Activated CD8-positive, alpha-beta memory T cell treated with anti-CD3 and anti-CD28 coated beads, Interleukin-2, amount 50 U/mL, for 48 hours (primary cell): ENCODE measurements at regions not wholly inside any gene's neighbourhood (a gene's known extent, or its start where the extent isn't known, plus 50 kb on each side); places are given as distances from the start of the nearest gene placed in this dataset.

Experiments used
- DNase-seq: peaks from one replicate; pipeline ENCODE4 v3.0.0-alpha.2; 2020

GRCh38 chr20:11553603-11554002 lies 364.1 kb upstream of the BTBD3 start:
- DNase-seq, result no peak

DNA sequence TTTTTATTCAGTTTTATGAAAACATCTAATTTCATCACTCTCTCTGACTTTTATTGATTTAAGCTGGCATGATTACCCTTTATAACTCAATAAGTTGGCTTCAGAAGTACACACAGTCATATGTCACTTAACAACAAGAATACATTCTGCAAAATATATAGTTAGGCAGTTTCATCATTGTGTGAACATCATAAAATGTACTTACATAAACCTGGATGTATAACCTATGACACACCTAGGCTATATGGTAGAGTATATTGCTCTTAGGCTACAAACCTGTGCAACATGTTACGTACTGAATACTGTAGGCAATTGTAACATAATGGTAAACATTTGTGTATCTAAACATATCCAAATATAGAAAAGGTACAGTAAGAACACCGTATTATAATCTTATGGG lies 362.2 kb upstream of the BTBD3 start:
- no peak for DNase-seq

DNA sequence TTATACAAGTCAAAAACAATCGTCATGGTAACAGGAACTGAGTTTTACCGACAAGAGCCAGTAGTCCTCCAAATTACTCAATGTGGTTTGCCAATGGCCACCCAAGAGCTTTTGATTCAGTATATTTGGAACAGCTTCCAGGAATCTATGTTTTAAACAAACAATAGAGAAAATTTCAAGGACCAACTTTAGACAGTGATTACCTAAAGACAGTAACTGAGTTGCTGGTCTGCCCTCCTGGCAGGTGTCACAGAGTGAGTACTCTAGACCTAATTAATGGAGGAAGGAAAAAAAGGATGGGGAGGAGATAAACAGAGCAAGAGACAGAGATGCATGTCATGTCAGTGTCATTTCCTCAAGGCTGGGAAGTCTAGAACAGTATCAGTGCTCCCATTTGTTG lies 361.3 kb upstream of the BTBD3 start:
- no peak for DNase-seq

- DNase-seq, result no peak
Observed at GRCh38 chr20:11564491-11564890, 353.2 kb upstream of the BTBD3 start.

- no peak for DNase-seq
Observed at GRCh38 chr20:11569163-11569562, 348.5 kb upstream of the BTBD3 start.

DNA sequence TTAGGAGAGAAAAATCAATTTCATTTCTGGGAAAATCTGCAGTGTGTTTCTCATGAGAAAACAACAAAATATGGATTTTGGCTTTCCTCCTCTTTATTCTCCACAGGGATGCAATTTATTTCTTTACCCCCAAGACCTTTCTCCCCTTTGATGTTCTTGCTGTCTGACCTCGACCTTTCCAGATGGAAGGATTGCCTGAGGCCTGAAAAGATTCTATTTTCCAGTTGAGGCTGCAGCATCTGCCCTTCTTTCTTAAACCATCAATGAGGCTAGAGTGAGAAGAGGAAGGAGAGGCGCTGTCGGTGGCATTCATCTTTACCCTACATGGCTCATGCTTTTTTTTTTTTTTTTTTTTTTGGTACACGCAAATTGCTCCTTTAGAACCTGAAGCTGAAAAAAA lies 344.2 kb upstream of the BTBD3 start:
- no peak for DNase-seq

DNA sequence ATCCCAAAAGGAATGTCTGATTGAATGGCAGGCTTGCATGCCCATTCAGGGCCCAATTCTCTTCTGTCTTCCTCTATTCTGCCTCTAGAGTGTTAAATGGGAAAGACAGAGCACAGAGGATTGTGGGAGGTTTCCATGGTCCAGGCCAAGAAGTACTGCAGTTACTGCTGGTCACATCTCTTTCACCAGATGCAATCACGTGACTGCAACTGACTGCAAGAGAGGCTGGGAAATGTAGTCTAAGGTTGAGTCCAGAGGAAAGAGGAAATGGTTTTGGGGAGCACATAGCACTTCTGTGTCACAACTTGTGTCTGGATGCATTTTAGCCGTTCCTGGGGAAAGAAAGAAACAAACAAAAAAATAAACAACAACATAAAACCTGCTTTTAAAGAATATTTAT lies 336.4 kb upstream of the BTBD3 start:
- no peak for DNase-seq

GRCh38 chr20:11582060-11582459 lies 335.6 kb upstream of the BTBD3 start:
- DNase-seq, result no peak

- no peak for DNase-seq
Observed at GRCh38 chr20:11585752-11586352, 331.8 kb upstream of the BTBD3 start.

GRCh38 chr20:11588875-11589274 lies 328.8 kb upstream of the BTBD3 start:
- no peak for DNase-seq

DNA sequence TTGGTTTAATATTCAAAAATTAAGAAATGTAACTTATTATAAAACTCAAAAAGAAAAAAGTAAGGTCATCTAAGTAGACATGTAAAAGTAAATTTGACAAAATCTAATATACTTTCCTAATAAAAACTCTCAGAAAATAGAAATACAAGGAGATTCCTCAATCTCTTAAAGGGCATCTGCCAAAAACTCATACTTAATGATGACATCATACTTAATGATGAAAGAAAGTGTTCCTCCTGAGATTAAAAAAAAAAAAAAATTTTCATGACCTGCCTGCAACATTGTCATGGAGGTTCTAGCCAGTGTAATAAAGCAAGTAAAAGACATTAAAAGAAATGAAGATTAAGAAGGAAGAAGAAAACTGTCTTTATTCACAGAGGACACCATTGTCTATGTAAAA lies 325.7 kb upstream of the BTBD3 start:
- no peak for DNase-seq

- DNase-seq, result no peak
Observed at GRCh38 chr20:11604339-11604738, 313.4 kb upstream of the BTBD3 start.

GRCh38 chr20:11607047-11607446 lies 310.6 kb upstream of the BTBD3 start:
- DNase-seq, result no peak

DNA sequence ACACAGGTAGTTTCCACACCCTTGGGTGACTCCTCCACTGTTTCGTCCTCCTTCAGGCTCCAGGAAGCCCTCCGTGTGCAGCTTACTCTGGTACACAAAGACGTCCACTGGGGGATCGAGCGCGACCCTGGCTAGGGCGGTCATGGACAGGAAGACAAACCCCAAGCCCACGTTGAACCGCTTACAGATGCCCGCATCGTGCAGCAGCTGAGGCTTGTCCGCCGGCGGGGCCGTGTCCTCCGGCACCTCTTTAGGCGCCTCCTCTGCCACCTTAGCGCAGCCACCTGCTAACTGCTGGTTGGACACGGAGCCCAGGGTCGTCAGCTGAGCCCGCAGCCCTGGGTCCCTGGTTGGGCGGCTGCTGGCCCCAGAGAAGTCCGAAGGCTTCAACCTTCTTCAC lies 309.0 kb upstream of the BTBD3 start:
- DNase-seq, result no peak

DNA sequence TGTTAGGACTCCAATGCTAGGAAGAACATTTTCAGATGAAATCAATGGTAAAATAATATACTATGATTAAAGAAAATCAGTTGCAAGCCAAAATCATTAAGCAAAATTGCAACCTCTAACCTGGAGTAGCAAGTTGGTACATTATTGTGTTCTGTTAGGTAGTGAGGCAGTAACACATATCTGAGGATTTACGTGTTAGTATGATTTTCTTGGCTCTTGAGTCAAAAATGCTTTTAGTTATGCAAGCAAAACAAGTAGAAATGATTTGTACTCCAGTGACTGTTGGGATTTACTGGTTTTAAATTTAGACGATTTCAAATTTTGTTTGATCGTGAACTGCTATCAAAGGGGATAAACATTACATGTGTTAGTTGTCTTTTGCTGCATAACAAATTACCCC lies 293.0 kb upstream of the BTBD3 start:
- no peak for DNase-seq

DNA sequence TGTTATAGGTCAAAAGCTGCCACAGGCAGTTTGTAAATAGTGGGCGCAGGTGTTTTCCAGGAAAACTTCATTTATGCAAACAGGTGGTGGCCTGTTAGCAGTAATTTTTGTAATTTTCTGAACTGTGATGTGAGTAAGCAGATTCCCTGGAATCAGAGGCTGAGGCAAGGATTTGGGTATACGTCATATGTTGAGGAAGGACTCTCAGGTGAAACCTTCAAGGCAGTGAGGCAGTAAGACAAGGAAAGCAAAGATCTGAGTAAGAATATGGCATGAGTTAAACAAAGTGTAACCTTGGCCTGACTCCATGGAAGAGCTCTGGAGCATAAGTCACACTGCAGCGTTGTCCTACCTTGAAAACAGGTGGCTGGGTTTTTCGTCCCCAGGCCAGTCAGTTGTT lies 291.1 kb upstream of the BTBD3 start:
- no peak for DNase-seq

- no peak for DNase-seq
Observed at GRCh38 chr20:11642866-11643265, 274.8 kb upstream of the BTBD3 start.

- DNase-seq, result no peak
Observed at GRCh38 chr20:11646359-11646758, 271.3 kb upstream of the BTBD3 start.

GRCh38 chr20:11650566-11650965 lies 267.1 kb upstream of the BTBD3 start:
- DNase-seq, result no peak

DNA sequence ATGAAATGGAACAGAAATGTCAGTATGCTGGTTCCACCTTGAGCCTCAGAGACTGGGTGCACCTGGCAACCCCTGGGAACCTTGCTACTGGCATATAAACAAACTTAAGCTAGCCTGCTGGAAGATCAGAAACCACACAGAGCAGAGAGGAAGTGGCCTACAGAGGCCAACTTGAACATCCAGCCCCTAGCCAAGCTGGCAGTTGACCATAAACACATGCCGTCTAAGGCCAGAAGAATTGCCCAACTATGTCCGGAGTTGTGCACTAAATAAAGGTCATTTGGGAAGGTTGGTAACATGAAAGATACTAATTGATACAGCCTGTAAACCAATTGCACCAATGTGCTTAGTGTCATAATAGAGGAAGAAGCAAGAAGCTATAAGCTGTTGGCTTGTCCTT lies 266.6 kb upstream of the BTBD3 start:
- no peak for DNase-seq

GRCh38 chr20:11651647-11652046 lies 266.0 kb upstream of the BTBD3 start:
- no peak for DNase-seq

DNA sequence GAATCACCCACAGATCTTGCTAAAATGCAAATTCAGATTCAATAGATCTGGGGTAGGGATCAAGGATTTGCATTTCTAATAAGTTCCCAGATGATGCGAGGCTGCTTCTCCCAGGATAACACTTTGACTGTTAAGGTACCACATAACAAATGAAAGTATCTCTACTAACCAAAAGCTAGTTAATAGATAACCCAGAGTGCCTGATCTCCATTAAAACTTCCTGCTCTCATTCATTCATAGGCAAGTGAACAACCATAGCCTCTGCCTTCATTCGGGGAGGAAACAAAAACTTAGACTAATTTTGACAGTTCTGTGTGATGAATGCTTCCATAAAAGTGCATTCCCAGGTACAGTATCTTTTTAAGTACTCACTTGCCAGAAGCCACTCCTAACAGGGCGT lies 265.6 kb upstream of the BTBD3 start:
- DNase-seq, result no peak

- DNase-seq, result no peak
Observed at GRCh38 chr20:11654766-11655165, 262.9 kb upstream of the BTBD3 start.

DNA sequence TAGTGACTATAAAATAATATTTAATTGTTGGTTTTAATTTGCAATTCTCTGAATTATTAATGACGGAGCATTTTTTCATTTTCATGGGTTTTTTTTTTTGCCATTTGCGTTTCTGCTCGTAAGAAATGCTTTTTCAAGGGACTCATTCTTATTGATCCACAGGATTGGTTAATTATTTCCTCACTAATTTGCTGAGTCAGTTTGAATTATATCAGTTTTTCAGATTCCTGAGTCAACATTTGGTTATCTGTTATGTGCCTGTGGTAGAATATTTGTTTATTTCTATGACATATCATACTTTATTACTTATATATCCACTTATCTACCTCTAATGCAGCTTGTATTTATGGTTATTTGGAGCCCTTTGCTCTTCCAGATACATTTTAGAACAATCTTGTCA lies 257.0 kb upstream of the BTBD3 start:
- DNase-seq, result no peak

DNA sequence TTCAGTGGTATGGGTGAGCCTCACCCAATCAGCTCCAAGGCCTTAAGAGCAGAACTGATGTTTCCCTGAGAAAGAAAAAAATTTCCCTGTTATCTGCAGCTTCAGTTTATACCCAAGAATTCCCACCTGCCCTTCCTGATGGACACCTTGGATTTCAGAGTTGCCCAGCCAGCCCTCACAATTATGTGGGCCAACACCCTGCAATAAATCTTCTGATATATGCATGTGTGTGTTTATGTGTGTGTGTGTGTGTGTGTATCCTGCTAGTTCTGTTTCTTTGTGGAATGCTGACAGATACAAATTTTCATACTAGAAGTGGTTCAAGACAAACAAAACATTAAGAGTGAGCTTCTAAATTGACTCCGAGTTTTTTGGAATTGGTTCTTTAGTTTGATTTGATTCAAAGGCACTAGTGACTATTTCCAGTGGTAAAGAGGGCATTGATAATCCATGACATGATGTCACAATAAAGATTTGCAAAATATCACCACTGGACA lies 246.6 kb upstream of the BTBD3 start:
- DNase-seq, result no peak

DNA sequence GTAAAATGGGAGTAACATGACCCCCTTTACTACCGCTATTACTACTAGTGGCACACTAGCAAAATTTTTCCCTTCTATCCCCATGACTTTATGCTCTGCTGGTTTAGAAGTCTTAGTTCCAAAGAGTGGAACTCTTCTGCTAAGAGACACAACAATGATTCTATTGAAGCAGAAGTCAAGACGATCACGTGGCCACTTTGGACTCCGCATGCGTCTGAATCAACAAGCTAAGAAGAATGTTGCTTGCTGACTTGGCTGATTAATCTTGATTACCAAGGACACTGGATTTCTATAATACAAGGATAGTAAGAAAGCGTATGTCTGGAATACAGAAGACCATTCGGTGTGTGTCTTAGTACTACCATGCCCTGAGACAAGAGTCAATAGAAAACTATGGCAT lies 244.7 kb upstream of the BTBD3 start:
- DNase-seq, result no peak
